GM18858 (cell line): ENCODE measurements at regions not wholly inside any gene's neighbourhood (a gene's known extent, or its start where the extent isn't known, plus 50 kb on each side); places are given as distances from the start of the nearest gene placed in this dataset.

Source experiments
- ATAC-seq: cut with Tn5 transposase; IDR thresholded peaks from one replicate; pipeline ENCODE4 v1.9.1; 2021; ENCODE audit not compliant: unreplicated experiment

DNA sequence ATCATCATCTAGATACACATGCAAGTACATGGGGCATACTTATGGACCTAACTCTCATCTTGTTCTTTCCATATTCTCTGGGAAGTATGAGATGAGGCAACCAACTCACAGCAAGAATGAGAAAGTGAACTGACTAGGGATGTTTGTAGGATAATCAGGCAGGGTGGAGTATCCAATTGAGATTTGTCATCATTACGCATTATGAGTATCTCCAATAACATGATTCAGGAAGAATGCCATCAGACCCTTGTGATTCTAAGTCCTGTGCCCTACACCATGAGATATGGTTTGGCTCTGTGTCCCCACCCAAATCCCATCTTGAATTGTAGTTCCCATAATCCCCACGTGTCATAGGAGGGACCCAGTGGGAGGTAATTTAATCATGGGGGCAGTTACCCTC lies 154.0 kb downstream of the SLC30A10 start:
- no peak for ATAC-seq

DNA sequence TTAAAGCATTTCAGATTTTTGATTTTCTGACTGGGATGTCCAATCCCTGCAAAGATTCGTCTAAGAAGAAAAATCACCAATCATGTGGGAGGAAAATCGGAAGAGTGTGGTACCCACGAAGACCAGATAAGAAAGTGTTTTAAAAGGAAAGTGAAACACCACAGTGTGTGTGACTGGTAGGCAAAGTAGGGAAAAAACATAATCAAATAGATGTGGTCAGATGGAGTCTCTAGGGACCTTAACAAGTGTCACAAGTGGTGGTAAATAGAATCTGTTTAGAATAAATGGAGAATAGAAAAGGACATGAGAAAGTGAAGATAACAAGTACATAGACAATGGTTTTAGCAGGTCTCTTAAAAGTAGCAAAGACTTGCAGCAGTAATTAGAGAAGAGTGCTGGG lies 154.6 kb downstream of the SLC30A10 start:
- peak; percentile 100 for ATAC-seq

DNA sequence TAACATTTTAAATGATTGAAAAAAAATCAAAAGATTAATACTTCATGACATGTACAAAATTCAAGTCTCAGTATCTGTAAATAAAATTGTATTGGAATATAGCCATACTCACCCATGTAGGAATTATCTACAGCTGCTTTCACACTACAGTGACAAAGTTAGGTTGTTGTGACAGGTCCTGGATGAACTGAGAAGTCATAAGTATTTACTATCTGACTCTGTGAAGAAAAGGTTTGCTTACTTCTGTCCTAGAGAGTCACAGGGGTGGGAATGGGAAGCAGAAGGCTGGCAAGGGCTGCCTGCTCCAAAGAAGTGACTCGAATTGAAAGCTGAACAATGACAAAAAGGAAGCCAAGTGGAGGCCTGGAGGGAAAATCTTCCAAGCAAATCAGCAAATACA lies 155.2 kb downstream of the SLC30A10 start:
- ATAC-seq, result no peak

DNA sequence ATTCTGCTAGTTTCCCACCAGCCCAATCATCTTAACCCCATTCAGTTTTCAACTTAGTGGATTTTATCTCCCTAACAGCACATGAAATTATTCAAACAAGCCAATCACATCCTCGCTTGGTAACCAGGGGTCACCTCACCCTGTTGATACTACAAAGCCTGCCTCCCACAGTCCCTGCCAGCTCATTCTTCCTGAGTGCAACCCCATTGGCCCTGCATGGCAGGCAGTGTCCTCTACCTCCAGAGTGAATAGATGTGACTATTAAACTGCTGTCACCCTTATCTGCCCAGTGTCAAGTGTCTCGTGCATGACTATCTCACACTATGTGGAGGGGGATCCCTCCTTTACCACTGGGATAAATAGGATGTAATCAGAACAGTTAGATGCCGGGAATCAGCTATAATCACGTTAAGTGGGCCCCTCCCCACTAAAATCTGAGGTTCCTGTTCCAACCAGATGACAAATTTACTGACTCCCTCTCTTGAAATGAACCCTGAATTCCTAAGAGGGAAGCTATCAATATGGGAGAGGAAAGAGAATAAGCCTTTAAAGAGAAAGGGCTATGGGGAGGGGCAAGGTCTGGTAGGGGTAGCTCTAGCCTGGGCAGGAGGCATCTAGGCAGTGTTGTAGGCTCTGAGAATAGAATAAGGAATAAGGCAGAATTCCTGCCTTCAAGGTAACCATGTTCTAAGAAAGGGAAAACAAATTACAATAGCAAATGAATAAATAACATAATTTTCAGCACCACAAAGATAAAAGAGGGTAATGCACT lies 155.9 kb downstream of the SLC30A10 start:
- no peak for ATAC-seq

DNA sequence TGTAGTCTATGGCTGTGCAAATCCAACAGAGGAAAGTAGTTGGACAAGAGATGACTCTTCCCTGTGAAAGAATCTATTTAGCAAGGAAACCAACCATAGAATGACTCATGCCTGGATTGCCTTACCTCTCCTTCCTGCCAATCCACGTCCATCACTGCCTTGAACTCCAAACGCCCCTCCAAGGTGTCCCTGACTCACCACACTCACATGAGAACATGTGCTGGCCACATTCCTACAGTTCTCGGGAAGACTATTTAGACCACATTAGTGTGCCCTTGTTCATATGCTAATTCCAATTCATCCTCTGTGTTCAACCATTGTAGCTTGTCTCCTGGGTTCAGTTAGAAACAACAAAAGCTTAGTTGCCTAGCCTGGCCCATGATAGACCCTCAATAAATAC lies 157.3 kb downstream of the SLC30A10 start:
- no peak for ATAC-seq

DNA sequence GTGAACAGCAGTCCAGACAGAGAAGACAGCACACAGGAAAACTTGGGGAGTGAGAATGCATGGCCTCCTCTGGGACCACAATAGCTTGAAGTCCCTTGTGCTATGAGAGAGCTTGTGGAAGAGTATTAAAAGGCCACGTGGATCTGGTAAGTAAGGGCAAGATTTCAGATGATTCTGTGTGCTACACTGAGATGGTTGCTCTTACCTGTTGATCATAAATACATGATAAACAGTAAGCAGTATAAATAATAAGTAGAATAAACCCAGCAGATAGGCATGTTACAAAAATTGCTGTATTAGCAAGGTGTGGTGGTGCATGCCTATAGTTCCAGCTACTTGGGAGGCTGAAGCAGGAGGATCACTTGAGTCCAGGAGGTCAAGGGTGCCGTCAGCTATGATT lies 150.4 kb upstream of the ZC3H11B start:
- ATAC-seq, result no peak

DNA sequence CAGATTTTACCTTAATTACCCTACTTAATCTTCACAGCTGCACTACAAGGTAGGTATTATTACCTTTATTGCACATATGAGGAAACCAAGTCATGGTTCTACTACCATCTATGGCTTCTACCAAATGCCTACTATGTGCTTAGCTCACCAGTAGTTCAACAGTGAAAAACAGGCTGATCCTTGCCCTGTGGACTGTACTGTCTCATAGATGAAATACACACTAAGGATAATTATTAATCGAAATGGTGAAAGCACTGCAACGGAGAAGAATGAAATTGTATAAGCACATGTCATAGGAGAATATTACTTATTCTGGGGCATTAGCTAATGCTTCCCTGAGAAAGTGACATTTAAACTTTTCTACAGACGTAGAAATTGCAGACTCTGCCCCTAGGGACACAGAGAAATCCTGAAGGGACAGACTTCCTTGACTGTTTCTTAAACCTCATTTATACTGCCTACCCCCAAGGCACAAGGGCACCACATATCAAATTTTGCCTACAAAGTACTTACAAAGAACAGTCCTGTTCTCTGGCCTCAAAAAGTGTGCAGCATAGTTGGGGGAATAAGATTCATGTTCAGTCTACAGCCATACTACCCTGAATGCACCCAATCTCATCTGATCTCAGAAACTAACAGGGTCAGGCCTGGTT lies 148.4 kb upstream of the ZC3H11B start:
- ATAC-seq, result no peak

DNA sequence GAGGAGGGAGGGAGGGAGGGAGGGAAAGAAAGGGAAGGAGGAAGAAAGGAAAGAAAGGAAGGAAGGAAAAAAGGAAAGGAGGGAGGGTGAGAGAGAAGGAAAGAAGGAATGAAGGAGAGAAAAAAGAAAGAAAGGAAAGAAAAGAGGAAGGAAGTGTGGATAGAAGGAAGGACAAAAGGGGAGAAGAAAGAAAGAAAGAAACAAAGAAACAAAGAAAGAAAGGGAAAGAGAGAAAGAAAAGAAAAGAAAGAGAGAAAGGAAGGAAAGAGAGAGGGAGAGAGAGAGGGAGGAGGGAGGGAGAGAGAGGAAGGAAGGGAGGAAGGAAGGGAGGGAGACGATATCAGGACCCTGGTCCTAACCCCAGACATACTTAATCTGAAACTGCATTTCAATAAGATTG lies 146.2 kb upstream of the ZC3H11B start:
- ATAC-seq, result no peak

DNA sequence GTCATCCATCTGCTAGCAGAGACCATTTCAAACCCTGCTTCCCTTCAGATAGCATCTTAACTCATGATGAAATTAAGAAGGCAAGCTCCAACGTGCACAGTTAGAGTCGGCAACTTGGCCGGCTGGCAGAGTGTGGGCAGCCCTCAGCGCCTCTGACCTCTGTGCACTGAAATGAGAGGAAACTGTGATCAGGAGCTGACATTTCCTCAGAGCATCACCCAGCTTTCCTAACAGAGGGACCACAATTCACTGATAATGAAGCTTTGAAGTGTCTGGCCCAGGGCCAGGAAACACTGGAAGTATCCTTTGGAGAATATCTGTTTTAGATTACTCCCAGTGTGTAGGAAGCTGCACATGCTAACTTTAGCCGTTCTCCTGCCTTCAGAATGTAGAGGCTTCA lies 145.0 kb upstream of the ZC3H11B start:
- no peak for ATAC-seq

DNA sequence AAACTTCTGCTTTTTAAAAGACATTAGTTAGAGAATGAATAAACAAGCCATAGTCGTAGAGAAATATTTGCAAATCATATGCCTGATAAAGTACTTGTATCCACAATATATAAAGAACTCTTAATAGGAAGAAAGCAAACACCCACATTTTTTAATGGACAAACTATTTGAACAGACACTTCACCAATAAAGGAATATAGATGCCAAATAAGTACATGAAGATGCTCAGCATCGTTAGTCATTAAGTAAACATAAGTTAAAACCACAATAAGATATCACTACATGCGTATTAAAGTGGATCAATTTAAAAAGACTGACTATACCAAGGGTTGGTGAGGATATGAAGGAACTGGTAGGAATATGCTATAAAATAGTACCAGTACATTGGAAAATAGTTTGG lies 142.3 kb upstream of the ZC3H11B start:
- no peak for ATAC-seq

DNA sequence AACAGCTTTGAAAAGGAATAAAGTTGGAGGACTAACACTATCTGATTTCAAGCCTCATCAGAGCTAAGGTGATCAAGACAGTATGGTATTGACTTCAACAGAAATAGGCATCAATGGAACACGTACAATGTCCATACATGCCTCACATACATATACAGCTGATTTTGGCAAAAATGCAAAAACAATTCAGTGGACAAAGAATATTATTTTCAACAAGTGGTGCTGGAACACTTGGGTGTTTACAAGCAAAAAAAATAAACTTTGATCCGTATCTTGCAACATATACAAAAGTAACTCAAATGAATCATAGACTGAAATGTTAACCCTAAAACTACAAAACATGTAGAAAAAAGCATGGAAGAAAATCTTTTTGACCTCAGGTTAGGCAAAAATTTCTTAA lies 141.9 kb upstream of the ZC3H11B start:
- no peak for ATAC-seq

DNA sequence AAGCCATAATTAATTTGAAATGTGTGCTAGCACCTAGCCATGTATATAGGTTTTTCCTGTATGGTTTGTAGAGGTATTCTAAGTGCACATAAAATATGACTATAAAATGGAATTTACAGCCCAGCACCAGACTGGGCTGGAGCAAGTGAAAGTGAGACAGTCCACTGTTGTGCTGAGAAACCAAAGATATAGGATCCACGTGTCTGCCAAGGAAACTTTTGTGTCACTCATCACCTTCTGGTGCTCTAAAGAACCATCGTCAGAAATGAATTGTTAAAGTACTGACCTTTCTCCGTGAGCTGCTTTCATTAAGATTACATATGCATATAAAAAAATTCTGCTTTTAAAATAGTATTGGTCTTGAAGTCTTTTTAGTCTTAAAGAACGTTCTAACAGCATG lies 141.0 kb upstream of the ZC3H11B start:
- no peak for ATAC-seq

DNA sequence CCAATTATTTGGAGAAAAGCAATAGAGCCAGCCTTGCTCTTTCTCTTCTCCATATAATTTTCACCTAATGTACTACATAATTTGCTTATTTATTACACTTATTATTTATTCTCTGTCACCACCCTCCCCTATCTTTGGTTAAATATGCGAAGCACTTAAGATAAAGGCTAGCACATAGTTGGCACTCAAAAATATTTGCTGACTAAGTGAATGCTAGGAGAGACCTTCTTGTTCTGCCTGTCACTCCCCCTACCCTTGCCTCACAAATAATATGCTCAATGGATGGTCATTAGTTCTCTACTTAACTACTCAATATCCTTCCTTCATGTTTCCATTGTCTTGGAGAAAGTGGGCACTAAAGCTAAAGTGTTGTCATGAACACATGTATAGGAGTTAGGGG lies 139.7 kb upstream of the ZC3H11B start:
- no peak for ATAC-seq

DNA sequence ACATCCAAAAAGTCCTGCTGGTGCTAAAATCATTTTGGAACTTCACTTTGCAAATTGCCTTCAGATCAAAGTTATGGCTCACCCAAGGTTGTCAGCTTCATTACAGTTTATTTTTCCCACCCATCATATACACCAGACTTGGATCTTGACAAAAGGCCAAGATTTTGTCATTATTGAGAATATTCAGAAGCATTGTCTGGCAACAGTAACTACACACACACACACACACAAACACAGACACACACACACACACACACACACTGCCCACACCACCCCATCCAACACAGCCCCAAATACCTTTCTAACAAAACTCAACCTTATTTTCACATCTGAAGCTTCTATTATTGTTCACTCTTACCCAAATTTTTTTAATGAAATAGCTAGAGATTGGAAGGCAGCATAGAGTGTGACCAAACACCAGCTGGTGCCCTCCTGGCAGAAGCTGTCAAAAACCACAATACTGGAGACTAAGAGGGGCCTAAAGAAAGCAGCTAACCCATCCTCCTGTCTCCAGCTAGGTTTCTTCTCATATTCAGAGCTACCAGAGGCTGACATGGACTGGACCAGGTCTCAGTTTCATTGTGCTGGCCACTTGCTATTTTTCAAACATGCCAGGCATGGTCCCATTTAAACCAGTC lies 139.1 kb upstream of the ZC3H11B start:
- no peak for ATAC-seq

DNA sequence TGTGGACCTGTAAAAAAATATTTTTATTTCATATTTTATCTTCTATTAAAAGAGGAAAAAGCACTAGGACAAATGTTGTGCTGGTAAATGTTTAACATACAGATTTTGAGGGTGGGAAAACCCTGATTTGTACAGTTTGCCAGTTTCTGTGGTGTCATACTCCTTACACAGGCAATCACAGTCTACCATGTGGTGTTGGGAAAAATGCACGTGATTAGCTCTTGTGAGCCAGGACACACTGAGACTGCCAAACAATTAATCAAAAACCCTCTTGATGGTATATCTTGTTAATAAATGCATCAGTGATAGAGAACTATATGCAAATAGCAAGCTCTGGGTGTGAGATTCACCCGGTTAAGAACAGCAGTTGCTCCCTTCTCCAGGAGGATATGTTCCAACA lies 136.5 kb upstream of the ZC3H11B start:
- ATAC-seq, result no peak

DNA sequence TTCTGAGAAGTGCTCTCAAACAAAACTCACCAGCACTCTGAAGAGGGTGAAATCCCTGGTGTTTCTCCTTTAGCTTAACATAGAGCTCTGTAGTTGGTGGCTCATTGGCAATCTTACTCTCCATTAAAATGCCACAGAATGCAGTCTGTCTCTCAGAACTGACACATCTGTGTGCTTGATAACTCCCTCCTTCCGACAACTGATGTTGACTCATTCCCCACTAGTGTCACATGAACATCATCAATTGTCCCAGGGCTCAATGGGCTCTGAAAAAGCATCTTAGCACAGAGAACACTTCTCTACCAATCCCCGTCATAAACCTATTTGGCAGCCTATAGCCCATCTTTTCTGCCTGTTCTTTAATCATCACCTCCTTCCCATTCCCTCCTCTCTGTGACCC lies 133.2 kb upstream of the ZC3H11B start:
- ATAC-seq, result no peak

DNA sequence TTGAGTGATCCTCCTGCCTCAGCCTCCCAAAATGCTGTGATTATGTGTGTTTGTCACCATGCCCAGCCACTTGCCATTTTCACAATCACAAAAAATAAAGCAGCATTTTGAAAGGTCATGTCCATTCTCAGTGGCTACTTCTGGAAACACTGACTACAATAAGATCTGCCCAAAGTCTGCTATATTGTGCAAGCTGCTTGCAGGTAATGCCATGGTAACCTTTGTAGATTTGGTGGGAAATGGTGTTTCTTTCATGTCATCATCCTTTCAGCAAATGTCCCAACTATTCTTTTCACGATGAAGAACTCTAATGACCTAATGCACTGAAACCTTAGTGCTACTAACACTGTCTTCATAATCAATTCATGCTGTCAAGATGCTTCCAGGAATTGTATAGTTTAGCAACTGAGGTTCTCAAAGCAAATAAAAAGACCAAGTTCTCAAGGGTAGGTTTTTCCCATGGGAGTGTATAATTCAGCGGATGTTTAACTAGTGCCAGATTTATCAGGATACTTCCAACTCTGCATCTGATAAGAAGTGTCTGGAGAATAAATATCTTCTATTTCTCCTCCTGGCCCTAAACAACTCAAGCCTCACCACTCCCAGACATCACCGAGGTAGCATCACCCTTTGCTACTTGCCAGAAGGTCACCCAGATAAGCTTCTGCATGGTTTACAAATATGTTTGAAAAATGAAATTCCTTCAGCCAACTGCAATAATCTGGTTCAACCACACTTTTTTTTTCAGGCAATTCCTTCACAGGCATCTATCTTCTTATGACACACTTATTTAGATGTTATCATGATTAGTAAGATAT lies 132.0 kb upstream of the ZC3H11B start:
- ATAC-seq, result no peak

DNA sequence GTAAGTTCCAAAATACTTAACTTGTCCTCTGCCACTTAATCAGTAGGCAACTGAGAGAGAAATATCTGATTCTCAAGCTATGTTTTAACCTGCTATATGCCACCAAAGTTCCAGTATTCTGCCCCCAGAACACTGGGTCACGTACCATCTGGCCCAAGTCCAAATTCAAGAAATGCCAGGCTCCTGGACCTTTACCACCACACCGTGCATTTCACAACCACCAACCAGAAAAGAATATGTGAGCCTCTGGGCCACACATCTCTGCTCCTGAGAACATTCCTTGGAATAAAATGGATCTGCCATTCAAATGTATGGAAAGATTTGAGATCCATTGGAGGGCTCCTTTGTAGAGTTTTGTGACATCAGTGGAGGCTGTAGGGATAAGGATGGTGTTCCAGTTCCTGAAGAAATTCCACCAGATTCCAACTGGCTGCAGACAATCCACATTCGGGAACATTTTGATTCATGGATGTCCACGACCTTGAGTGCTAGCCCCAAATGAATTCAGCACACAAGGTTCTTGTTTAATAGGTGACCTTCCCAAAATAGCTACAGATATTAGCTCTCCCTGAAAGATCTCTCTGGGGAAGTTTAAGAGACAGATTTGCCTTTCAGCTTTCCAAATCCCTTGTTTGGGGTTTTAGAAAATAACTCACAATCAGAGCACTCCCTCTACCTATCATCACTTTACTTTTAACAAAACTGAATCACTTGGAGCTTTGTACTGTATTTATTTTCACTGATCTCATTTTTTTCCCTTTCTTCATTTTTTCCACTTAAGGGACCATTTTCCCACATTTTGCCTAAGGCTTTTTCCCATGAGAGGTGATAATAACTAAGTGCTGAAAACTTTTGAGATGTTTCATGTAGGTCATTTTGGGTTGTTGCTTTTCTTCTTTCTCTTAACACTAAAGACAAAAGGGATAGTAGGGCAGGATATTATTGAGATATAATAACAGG lies 128.4 kb upstream of the ZC3H11B start:
- ATAC-seq, result no peak

DNA sequence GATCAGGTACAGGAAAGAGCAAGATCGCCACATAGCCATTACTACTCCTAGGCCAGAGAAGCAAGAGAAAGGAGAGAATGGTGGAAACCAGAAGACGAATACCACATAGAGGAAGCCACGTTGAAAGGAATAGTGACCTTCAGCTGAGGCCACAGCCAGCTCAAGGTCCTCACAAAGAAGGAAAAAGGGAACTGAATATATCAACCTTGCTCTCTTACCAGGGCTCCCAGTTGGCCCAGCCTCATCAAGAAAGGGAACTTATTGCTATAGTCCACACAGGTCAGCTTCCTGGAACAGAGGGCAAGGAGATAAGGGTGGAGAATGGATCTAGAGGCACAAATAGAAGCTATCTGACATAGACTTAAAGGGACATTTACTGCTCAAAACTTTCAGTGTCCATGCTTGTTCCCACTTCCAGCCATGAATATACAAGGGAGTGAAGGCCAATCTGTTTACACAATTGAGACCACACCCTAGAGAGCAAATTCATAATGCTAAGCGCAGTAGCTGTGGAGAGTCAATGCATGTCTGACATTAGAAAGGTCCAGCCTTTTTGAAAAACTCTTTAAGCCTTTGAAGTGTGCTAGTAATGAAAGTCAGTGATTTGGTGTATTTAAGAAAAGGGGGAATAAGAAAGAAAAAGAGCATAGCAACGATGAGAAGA lies 120.7 kb upstream of the ZC3H11B start:
- ATAC-seq, result no peak
